ENCODE measurements at regions not wholly inside any gene's neighbourhood (a gene's known extent, or its start where the extent isn't known, plus 50 kb on each side); places are given as distances from the start of the nearest gene placed in this dataset.

GRCh38 chrX:134716620-134717012, 58.3 kb upstream of the PLAC1 start:
- DNase-seq, result no peak

- DNase-seq, result peak; percentile 32
Measured at GRCh38 chrX:134715930-134716619, 57.8 kb upstream of the PLAC1 start.

- DNase-seq, result no peak
Measured at GRCh38 chrX:134714633-134715110, 56.4 kb upstream of the PLAC1 start.

GRCh38 chrX:134713618-134714107, 55.4 kb upstream of the PLAC1 start:
- DNase-seq, result no peak

GRCh38 chrX:134712272-134712671, 54.0 kb upstream of the PLAC1 start:
- DNase-seq, result no peak

- DNase-seq, result no peak
Measured at GRCh38 chrX:134711135-134711921, 53.1 kb upstream of the PLAC1 start.
